HepG2 (cell line): ENCODE measurements at regions not wholly inside any gene's neighbourhood (a gene's known extent, or its start where the extent isn't known, plus 50 kb on each side); places are given as distances from the start of the nearest gene placed in this dataset.

Experiments used
- ATAC-seq: fragments of 200-7000 bp; cut with Tn5 transposase; 3 replicates; pipeline ENCODE4 v1.9.1; 2020; ENCODE audit warnings: mild to moderate bottlenecking, moderate library complexity
- BruUV-seq: library from RNA; stranded (reverse); fragments of 400-500 nt; replicated peaks from 2 replicates; lab custom pipeline; 2021; lab: Mats Ljungman, UMichigan
- CTCF ChIA-PET: fragments of 300-600 bp; formaldehyde crosslinking; extraction: SDS; loops from one replicate; lab custom pipeline; 2021; ENCODE audit warnings: low total read pairs, inconsistent platforms, low intra/inter-chr PET ratio; lab: Yijun Ruan, JAX
- POLR2A ChIA-PET: fragments of 350-600 bp; sonication (Branson Sonifier 250); formaldehyde crosslinking; loops from one replicate; lab custom pipeline; 2020; ENCODE audit warnings: antibody characterized with exemption, inconsistent platforms; lab: Yijun Ruan, JAX
- DNase-seq: peaks from one replicate; pipeline ENCODE4 v3.0.0-alpha.2; 2015; ENCODE audit warnings: low spot score
- FAIRE-seq: peaks from 3 replicates; lab custom pipeline; 2011; peaks lifted over from hg19 to GRCh38; lab: Jason Lieb, UNC
- H2AFZ ChIP-seq: one replicate; pipeline ENCODE4 v1.6.1; 2011; ENCODE audit warnings: low read length, inconsistent platforms
- H3K27ac ChIP-seq: fragments of 300-600 bp; 3 replicates; pipeline ENCODE4 v1.8.0; 2011; ENCODE audit warnings: mixed run types, mild to moderate bottlenecking, mixed read lengths, low read length, inconsistent platforms; ENCODE audit not compliant: insufficient read depth; ENCODE audit errors: extremely low read length
- H3K27me3 ChIP-seq, 2 experiments: fragments of 200-600 bp in 1 of 2; 2 replicates in 1 of 2; 3 replicates in 1 of 2; pipeline versions ENCODE4 v1.6.0 to v1.8.0; 2011; ENCODE audit warnings: low read length in 2 of 2, mild to moderate bottlenecking in 2 of 2, moderate library complexity in 2 of 2, inconsistent platforms in 1 of 2; ENCODE audit not compliant: insufficient read depth in 2 of 2, control insufficient read depth in 1 of 2
- H3K36me3 ChIP-seq, 2 experiments: fragments of 200-600 bp in 1 of 2; replicated peaks in 1 of 2; 2 replicates in 1 of 2; 3 replicates in 1 of 2; pipeline versions ENCODE4 v1.5.1 to v1.8.0; 2011; ENCODE audit warnings: low read length in 2 of 2, inconsistent platforms in 1 of 2; ENCODE audit not compliant: insufficient read depth in 2 of 2, control insufficient read depth in 1 of 2
- H3K4me1 ChIP-seq: 2 replicates; pipeline ENCODE4 v1.5.1; 2012; ENCODE audit warnings: low read length, inconsistent platforms; ENCODE audit not compliant: insufficient read depth
- H3K4me2 ChIP-seq: 2 replicates; pipeline ENCODE4 v1.6.0; 2011; ENCODE audit warnings: low read depth, low read length, inconsistent platforms
- H3K4me3 ChIP-seq, 3 experiments: fragments of 200-600 bp in 1 of 3; sonication (generic), shearing (Covaris generic) in 1 of 3; replicated peaks in 1 of 3; 2 replicates each; pipeline ENCODE4 v1.5.1; 2011 to 2016; ENCODE audit warnings: low read length in 3 of 3, inconsistent platforms in 2 of 3, low read depth in 2 of 3, mild to moderate bottlenecking in 2 of 3, control low read depth in 1 of 3, mixed read lengths in 1 of 3; ENCODE audit not compliant: insufficient read depth in 1 of 3
- H3K79me2 ChIP-seq: one replicate; pipeline ENCODE4 v1.6.1; 2011; ENCODE audit warnings: low read length, inconsistent platforms; ENCODE audit not compliant: insufficient read depth
- H3K9ac ChIP-seq: 2 replicates; pipeline ENCODE4 v1.6.0; 2011; ENCODE audit warnings: mild to moderate bottlenecking, low read depth, low read length, inconsistent platforms; ENCODE audit not compliant: insufficient read depth
- H3K9me3 ChIP-seq: 2 replicates; pipeline ENCODE4 v1.5.1; 2012; ENCODE audit warnings: mild to moderate bottlenecking, low read length
- H4K20me1 ChIP-seq: 2 replicates; pipeline ENCODE4 v1.6.0; 2011; ENCODE audit warnings: inconsistent platforms, mild to moderate bottlenecking, low read length, moderate library complexity; ENCODE audit not compliant: insufficient read depth
- ISL2 ChIP-seq: sonication (generic); formaldehyde crosslinking; IDR thresholded peaks from 2 replicates; pipeline ENCODE4 v1.5.0; 2020; ENCODE audit warnings: missing genetic modification reagents
- MIER2 ChIP-seq: IDR thresholded peaks from 2 replicates; pipeline ENCODE4 v1.6.1; 2016; ENCODE audit warnings: missing biosample characterization, missing genetic modification reagents
- NAIF1 ChIP-seq: sonication (generic); formaldehyde crosslinking; IDR thresholded peaks from 2 replicates; pipeline ENCODE4 v1.5.0; 2020; ENCODE audit warnings: mild to moderate bottlenecking, missing genetic modification reagents, borderline replicate concordance
- REPIN1 ChIP-seq: sonication (generic); formaldehyde crosslinking; IDR thresholded peaks from 2 replicates; pipeline ENCODE4 v1.8.0; 2022; ENCODE audit warnings: missing genetic modification reagents, low read depth, mild to moderate bottlenecking, borderline replicate concordance
- TARDBP ChIP-seq: sonication (generic); formaldehyde crosslinking; IDR thresholded peaks from 2 replicates; pipeline ENCODE4 v1.8.0; 2022; ENCODE audit warnings: mild to moderate bottlenecking, missing genetic modification reagents
- TBL1XR1 ChIP-seq: fragments of 150-350 bp; IDR thresholded peaks from 2 replicates; pipeline ENCODE4 v1.6.1; 2014; ENCODE audit warnings: borderline replicate concordance, low read length; ENCODE audit not compliant: partially characterized antibody
- TBX3 ChIP-seq: fragments of 450-650 bp; IDR thresholded peaks from 2 replicates; pipeline ENCODE4 v1.6.1; 2017; ENCODE audit warnings: antibody characterized with exemption, mild to moderate bottlenecking, inconsistent platforms, borderline replicate concordance
- XRCC5 ChIP-seq: fragments of 200-400 bp; formaldehyde crosslinking; optimal IDR thresholded peaks from 2 replicates; pipeline ENCODE3; 2017; ENCODE audit warnings: mild to moderate bottlenecking, low read length
- ZFP41 ChIP-seq: sonication (generic); formaldehyde crosslinking; IDR thresholded peaks from 2 replicates; pipeline ENCODE4 v1.4.0; 2020; ENCODE audit warnings: mild to moderate bottlenecking, missing genetic modification reagents, borderline replicate concordance
- ZNF407 ChIP-seq: sonication (generic); formaldehyde crosslinking; IDR thresholded peaks from one replicate; pipeline ENCODE4 v1.5.1; 2020; ENCODE audit warnings: mild to moderate bottlenecking, missing genetic modification reagents; ENCODE audit errors: not compliant biosample characterization
- ZNF605 ChIP-seq: sonication (generic); formaldehyde crosslinking; IDR thresholded peaks from 2 replicates; pipeline ENCODE4 v1.8.0; 2022; ENCODE audit warnings: mild to moderate bottlenecking, missing genetic modification reagents
- WGBS: methylation state at CpG from one replicate; pipeline ENCODE4 v1.1.6; 2017; ENCODE audit warnings: low lambda C conversion rate; 5-methylcytosine and 5-hydroxymethylcytosine counted together
- in situ Hi-C: cut with HindIII; loops from 2 replicates; pipeline ENCODE4 v1.10.0; 2017; ENCODE audit warnings: low pct_unique_long_range_greater_than_20kb; ENCODE audit not compliant: extremely low pct_ligation_motif_present
- intact Hi-C: fragments of 100-400 bp; cut with micrococcal nuclease; formaldehyde crosslinking; loops from one replicate; pipeline ENCODE4 v1.10.0; 2022; ENCODE audit not compliant: unreplicated experiment
- TF ChIP-seq, protein P1 (sequence below): sonication (generic); formaldehyde crosslinking; IDR thresholded peaks from 2 replicates; pipeline ENCODE4 v1.4.0; 2020; ENCODE audit warnings: missing genetic modification reagents
- TF ChIP-seq, protein P2 (sequence below): sonication (generic); formaldehyde crosslinking; IDR thresholded peaks from 2 replicates; pipeline ENCODE4 v1.8.1; 2022; ENCODE audit warnings: low read depth, mild to moderate bottlenecking, missing genetic modification reagents

DNA sequence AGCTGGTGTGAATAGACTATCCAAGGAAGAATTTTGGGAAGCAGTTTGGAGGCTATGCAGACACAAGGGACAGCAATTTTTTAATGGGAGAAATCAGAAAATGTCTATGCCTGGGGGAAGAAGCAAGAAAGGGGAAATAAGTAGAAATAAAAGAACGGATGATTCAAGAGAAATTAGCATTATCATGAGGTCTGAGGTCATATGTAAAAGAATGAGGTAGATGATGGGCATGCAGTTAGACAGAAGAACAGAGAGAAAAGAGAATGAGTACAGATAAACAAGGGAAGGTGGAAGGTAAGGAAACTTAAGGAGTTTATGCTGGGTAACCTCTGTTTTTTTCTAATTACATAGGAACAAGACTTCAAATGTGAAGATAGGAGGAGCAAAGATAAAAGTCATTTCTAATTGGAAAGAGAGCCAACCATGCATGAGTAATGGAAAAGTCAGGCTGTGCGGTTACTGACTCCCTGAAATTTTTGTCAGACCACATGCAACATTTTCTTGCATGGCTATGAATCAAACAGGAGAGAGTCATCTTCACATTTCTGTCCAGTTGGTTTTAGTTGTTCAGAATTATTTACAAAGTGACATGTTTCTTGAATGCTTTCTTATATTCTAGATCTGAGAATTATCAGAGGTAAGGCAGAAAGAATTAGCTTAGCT lies 101.0 kb upstream of the PIK3R1 start:
- Histone ChIP-seq H3K79me2 (no peaks in the 10 kb centered on the region), H3K4me3 (no peak overlapping the region), H3K4me2 (no peak overlapping the region), H3K36me3 (no peaks in the 10 kb centered on the region), H3K9ac (no peak overlapping the region), H3K9me3 (no peaks in the 10 kb centered on the region), H3K27me3 (no peaks in the 10 kb centered on the region), H2AFZ (no peak overlapping the region), H4K20me1 (no peaks in the 10 kb centered on the region), H3K27ac (no peak overlapping the region), H3K4me1 (peaks cover 16% of the 10 kb centered on the region)
- no peak for DNase-seq
- CTCF ChIA-PET: no interaction called here
- 49% methylated on average over 2 of the region's 2 CpGs for WGBS
- BruUV-seq: no TSS peak
- no peak for FAIRE-seq
- ATAC-seq: no peak
- POLR2A ChIA-PET: no interaction called here
- intact Hi-C loops: no loop called here
- in situ Hi-C loops: no loop called here
- TF ChIP-seq, protein P1, sequence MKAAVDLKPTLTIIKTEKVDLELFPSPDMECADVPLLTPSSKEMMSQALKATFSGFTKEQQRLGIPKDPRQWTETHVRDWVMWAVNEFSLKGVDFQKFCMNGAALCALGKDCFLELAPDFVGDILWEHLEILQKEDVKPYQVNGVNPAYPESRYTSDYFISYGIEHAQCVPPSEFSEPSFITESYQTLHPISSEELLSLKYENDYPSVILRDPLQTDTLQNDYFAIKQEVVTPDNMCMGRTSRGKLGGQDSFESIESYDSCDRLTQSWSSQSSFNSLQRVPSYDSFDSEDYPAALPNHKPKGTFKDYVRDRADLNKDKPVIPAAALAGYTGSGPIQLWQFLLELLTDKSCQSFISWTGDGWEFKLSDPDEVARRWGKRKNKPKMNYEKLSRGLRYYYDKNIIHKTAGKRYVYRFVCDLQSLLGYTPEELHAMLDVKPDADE: no peak
- TF ChIP-seq ZNF605 (CRISPR knock-in tag) (no peak), NAIF1 (CRISPR knock-in tag) (no peak), ISL2 (CRISPR knock-in tag) (no peak), ZNF407 (CRISPR knock-in tag) (no peak), REPIN1 (no peak), XRCC5 (no peak), TARDBP (CRISPR knock-in tag) (no peak), MIER2 (no peak), TBX3 (no peak), TBL1XR1 (no peak), ZFP41 (CRISPR knock-in tag) (no peak)
- TF ChIP-seq, protein P2, sequence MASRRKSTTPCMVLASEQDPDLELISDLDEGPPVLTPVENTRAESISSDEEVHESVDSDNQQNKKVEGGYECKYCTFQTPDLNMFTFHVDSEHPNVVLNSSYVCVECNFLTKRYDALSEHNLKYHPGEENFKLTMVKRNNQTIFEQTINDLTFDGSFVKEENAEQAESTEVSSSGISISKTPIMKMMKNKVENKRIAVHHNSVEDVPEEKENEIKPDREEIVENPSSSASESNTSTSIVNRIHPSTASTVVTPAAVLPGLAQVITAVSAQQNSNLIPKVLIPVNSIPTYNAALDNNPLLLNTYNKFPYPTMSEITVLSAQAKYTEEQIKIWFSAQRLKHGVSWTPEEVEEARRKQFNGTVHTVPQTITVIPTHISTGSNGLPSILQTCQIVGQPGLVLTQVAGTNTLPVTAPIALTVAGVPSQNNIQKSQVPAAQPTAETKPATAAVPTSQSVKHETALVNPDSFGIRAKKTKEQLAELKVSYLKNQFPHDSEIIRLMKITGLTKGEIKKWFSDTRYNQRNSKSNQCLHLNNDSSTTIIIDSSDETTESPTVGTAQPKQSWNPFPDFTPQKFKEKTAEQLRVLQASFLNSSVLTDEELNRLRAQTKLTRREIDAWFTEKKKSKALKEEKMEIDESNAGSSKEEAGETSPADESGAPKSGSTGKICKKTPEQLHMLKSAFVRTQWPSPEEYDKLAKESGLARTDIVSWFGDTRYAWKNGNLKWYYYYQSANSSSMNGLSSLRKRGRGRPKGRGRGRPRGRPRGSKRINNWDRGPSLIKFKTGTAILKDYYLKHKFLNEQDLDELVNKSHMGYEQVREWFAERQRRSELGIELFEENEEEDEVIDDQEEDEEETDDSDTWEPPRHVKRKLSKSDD (CRISPR knock-in tag): no peak
